Iris pigment epithelial cell (primary cell): ENCODE measurements at regions not wholly inside any gene's neighbourhood (a gene's known extent, or its start where the extent isn't known, plus 50 kb on each side); places are given as distances from the start of the nearest gene placed in this dataset.

ENCODE experiments used
- DNase-seq: peaks from one replicate; pipeline ENCODE4 v3.0.0-alpha.2; 2011; ENCODE audit warnings: low read depth

- DNase-seq: peak; percentile 96
Observed at GRCh38 chr2:21438949-21439348, 315.2 kb downstream of the TDRD15 start.

- DNase-seq: no peak
Observed at GRCh38 chr2:21441442-21441841, 317.7 kb downstream of the TDRD15 start.

- peak; percentile 38 for DNase-seq
Observed at GRCh38 chr2:21443494-21444105, 319.8 kb downstream of the TDRD15 start.

GRCh38 chr2:21449881-21450280, 326.1 kb downstream of the TDRD15 start:
- DNase-seq: no peak

GRCh38 chr2:21451403-21451802, 327.6 kb downstream of the TDRD15 start:
- peak; percentile 58 for DNase-seq

GRCh38 chr2:21452263-21452662, 328.5 kb downstream of the TDRD15 start:
- DNase-seq: no peak

GRCh38 chr2:21452678-21453077, 328.9 kb downstream of the TDRD15 start:
- DNase-seq: no peak

GRCh38 chr2:21453723-21454450, 330.1 kb downstream of the TDRD15 start:
- DNase-seq: peak; percentile 63

- DNase-seq: no peak
Observed at GRCh38 chr2:21454839-21455238, 331.1 kb downstream of the TDRD15 start.

GRCh38 chr2:21461754-21462240, 338.0 kb downstream of the TDRD15 start:
- no peak for DNase-seq

- DNase-seq: peak; percentile 75
Observed at GRCh38 chr2:21466341-21466927, 342.7 kb downstream of the TDRD15 start.

- DNase-seq: no peak
Observed at GRCh38 chr2:21467280-21467818, 343.6 kb downstream of the TDRD15 start.

- DNase-seq: peak; percentile 89
Observed at GRCh38 chr2:21467910-21468309, 344.1 kb downstream of the TDRD15 start.

- peak; percentile 50 for DNase-seq
Observed at GRCh38 chr2:21468624-21469023, 344.9 kb downstream of the TDRD15 start.

GRCh38 chr2:21469158-21469557, 345.4 kb downstream of the TDRD15 start:
- peak; percentile 62 for DNase-seq

GRCh38 chr2:21469564-21469963, 345.8 kb downstream of the TDRD15 start:
- DNase-seq: no peak

- no peak for DNase-seq
Observed at GRCh38 chr2:21480162-21480561, 356.4 kb downstream of the TDRD15 start.

GRCh38 chr2:21484643-21485042, 360.9 kb downstream of the TDRD15 start:
- DNase-seq: no peak

GRCh38 chr2:21486445-21486844, 362.7 kb downstream of the TDRD15 start:
- no peak for DNase-seq

- no peak for DNase-seq
Observed at GRCh38 chr2:21489080-21489479, 365.3 kb downstream of the TDRD15 start.

GRCh38 chr2:21498016-21498415, 374.2 kb downstream of the TDRD15 start:
- DNase-seq: no peak

GRCh38 chr2:21500401-21500945, 376.7 kb downstream of the TDRD15 start:
- peak; percentile 18 for DNase-seq
